Liver (tissue), 8 donors: ENCODE measurements at regions not wholly inside any gene's neighbourhood (a gene's known extent, or its start where the extent isn't known, plus 50 kb on each side); places are given as distances from the start of the nearest gene placed in this dataset.

Experiments
- DNase-seq: peaks from one replicate; pipeline ENCODE4 v3.0.0-alpha.2; 2017; ENCODE audit warnings: low spot score
- H3K27ac ChIP-seq, 2 donors: one replicate each; pipeline ENCODE4 v1.7.0; 2013; ENCODE audit warnings: inconsistent platforms in 2 of 2, low read length in 2 of 2, control low read depth in 1 of 2, low read depth in 1 of 2, mild to moderate bottlenecking in 1 of 2
- H3K27me3 ChIP-seq, 4 donors: one replicate each; pipeline versions ENCODE4 v1.6.1 to v1.7.0; 2013; ENCODE audit warnings: low read length in 3 of 4, inconsistent platforms in 1 of 4, mild to moderate bottlenecking in 1 of 4, moderate library complexity in 1 of 4; ENCODE audit not compliant: control insufficient read depth in 4 of 4, insufficient read depth in 4 of 4
- H3K36me3 ChIP-seq, 4 donors: one replicate each; pipeline versions ENCODE4 v1.6.1 to v1.7.0; 2013; ENCODE audit warnings: low read length in 3 of 4, mild to moderate bottlenecking in 3 of 4, low read depth in 1 of 4, moderate library complexity in 1 of 4; ENCODE audit not compliant: control insufficient read depth in 4 of 4, insufficient read depth in 3 of 4
- H3K4me1 ChIP-seq, 4 donors: one replicate each; pipeline versions ENCODE4 v1.6.1 to v1.7.0; 2013; ENCODE audit warnings: low read length in 3 of 4, mild to moderate bottlenecking in 3 of 4, moderate library complexity in 1 of 4; ENCODE audit not compliant: control insufficient read depth in 4 of 4, insufficient read depth in 4 of 4
- H3K4me3 ChIP-seq, 3 donors: one replicate each; pipeline versions ENCODE4 v1.6.1 to v1.7.0; 2013; ENCODE audit warnings: low read length in 3 of 3, control low read depth in 1 of 3, low read depth in 1 of 3, mild to moderate bottlenecking in 1 of 3
- H3K9ac ChIP-seq, 2 donors: one replicate each; pipeline ENCODE4 v1.7.0; 2013; ENCODE audit warnings: low read length in 2 of 2, mild to moderate bottlenecking in 2 of 2, moderate library complexity in 2 of 2, control low read depth in 1 of 2, low read depth in 1 of 2
- H3K9me3 ChIP-seq, 4 donors: one replicate each; pipeline versions ENCODE4 v1.6.1 to v1.7.0; 2013; ENCODE audit warnings: low read length in 3 of 4; ENCODE audit not compliant: control insufficient read depth in 4 of 4
- ATF3 ChIP-seq: IDR thresholded peaks from 2 replicates; pipeline ENCODE4 v1.6.1; 2016; ENCODE audit warnings: antibody characterized with exemption
- CTCF ChIP-seq: fragments of 150-350 bp; IDR thresholded peaks from 2 replicates; pipeline ENCODE4 v1.5.1; 2017; ENCODE audit warnings: improper control_type of control experiment, low read depth, low read length; ENCODE audit not compliant: missing input control
- EGR1 ChIP-seq, 2 donors: IDR thresholded peaks; 2 replicates each; pipeline ENCODE4 v1.6.1; 2016 to 2018; ENCODE audit warnings: antibody characterized with exemption in 2 of 2, low read depth in 2 of 2
- FOXA1 ChIP-seq: IDR thresholded peaks from 2 replicates; pipeline ENCODE4 v1.6.1; 2016; ENCODE audit warnings: antibody characterized with exemption
- FOXA2 ChIP-seq: IDR thresholded peaks from 2 replicates; pipeline ENCODE4 v1.6.1; 2016; ENCODE audit warnings: antibody characterized with exemption
- GABPA ChIP-seq, 2 donors: IDR thresholded peaks in 1 of 2; conservative IDR thresholded peaks in 1 of 2; 2 replicates each; pipeline ENCODE4 v1.6.1; 2016; ENCODE audit warnings: antibody characterized with exemption in 2 of 2, mild to moderate bottlenecking in 1 of 2, moderate library complexity in 1 of 2
- HNF4G ChIP-seq: IDR thresholded peaks from 2 replicates; pipeline ENCODE4 v1.6.1; 2016; ENCODE audit warnings: antibody characterized with exemption
- REST ChIP-seq: IDR thresholded peaks from 2 replicates; pipeline ENCODE4 v1.6.1; 2016; ENCODE audit warnings: antibody characterized with exemption, mild to moderate bottlenecking
- RXRA ChIP-seq, 2 donors: IDR thresholded peaks; 2 replicates each; pipeline ENCODE4 v1.6.1; 2017 to 2018; ENCODE audit warnings: antibody characterized with exemption in 2 of 2, mild to moderate bottlenecking in 1 of 2
- SP1 ChIP-seq: IDR thresholded peaks from 2 replicates; pipeline ENCODE4 v1.6.1; 2018; ENCODE audit warnings: antibody characterized with exemption, mild to moderate bottlenecking
- TAF1 ChIP-seq: conservative IDR thresholded peaks from 2 replicates; pipeline ENCODE4 v1.6.1; 2016; ENCODE audit warnings: antibody characterized with exemption, mild to moderate bottlenecking
- YY1 ChIP-seq: IDR thresholded peaks from 2 replicates; pipeline ENCODE4 v1.6.1; 2016; ENCODE audit warnings: antibody characterized with exemption, mild to moderate bottlenecking
- ZBTB33 ChIP-seq: IDR thresholded peaks from 2 replicates; pipeline ENCODE4 v1.6.1; 2016; ENCODE audit warnings: antibody characterized with exemption
- WGBS: extraction: QIAGEN DNeasy Blood & Tissue Kit; methylation state at CpG from one replicate; pipeline ENCODE4 v1.1.7; 2013; 5-methylcytosine and 5-hydroxymethylcytosine counted together
- donor health status: healthy.
- donor health status: healthy.
- donor health status: healthy.
- donor health status: healthy.
- donor health status: healthy.

GRCh38 chr2:146721486-146721885, 1123.3 kb upstream of the ACVR2A start:
- Histone ChIP-seq H3K4me3 (no peak overlapping the region), H3K27ac (no peak overlapping the region), H3K9ac (no peak overlapping the region), H3K27me3 (no peaks in the 10 kb centered on the region), H3K36me3 (no peaks in the 10 kb centered on the region), H3K4me1 (no peaks in the 10 kb centered on the region), H3K9me3 (peaks cover 0 to 16% (median 13%) of the 10 kb centered on the region in 4 donors)
- 90% methylated on average over 7 of the region's 7 CpGs for whole genome bisulfite sequencing
- TF ChIP-seq GABPA (IDR thresholded peaks at IDR 0.05 in 1 of 2, conservative IDR thresholded peaks at IDR 0.05 in 1 of 2) (no peak), REST (no peak), SP1 (no peak), RXRA (IDR thresholded peaks at IDR 0.05) (no peak), ATF3 (no peak), YY1 (no peak), EGR1 (IDR thresholded peaks at IDR 0.05; ENCODE audit: low read depth in 2 of 2) (no peak), TAF1 (no peak), FOXA2 (no peak), CTCF (no peak), FOXA1 (no peak), ZBTB33 (no peak)
- DNase-seq, result no peak

- Histone ChIP-seq H3K36me3 (no peaks in the 10 kb centered on the region), H3K9me3 (peaks cover 0 to 16% (median 13%) of the 10 kb centered on the region in 4 donors), H3K9ac (no peak overlapping the region), H3K27ac (no peak overlapping the region), H3K4me3 (no peak overlapping the region), H3K4me1 (no peaks in the 10 kb centered on the region), H3K27me3 (no peaks in the 10 kb centered on the region)
- DNase-seq, result no peak
- 81% methylated on average over 4 of the region's 4 CpGs for WGBS
- TF ChIP-seq GABPA (IDR thresholded peaks at IDR 0.05 in 1 of 2, conservative IDR thresholded peaks at IDR 0.05 in 1 of 2) (no peak), HNF4G (no peak)
Measured at GRCh38 chr2:146720170-146720569, 1124.7 kb upstream of the ACVR2A start.
